SK-N-MC (cell line): ENCODE measurements at regions not wholly inside any gene's neighbourhood (a gene's known extent, or its start where the extent isn't known, plus 50 kb on each side); places are given as distances from the start of the nearest gene placed in this dataset.
"Not testable (repeated sequence)": the region's sequence is repeated elsewhere in the genome, so short reads cannot be mapped to it uniquely, and the experiment has no call there.

Experiments
- DNase-seq: peaks from one replicate; pipeline ENCODE4 v3.0.0-alpha.2; 2011; ENCODE audit warnings: low read depth, low spot score
- H3K27ac ChIP-seq: fragments of 200-600 bp; sonication (generic); 2 replicates; pipeline ENCODE4 v1.5.1; 2016; ENCODE audit warnings: mixed run types
- H3K36me3 ChIP-seq: fragments of 200-600 bp; sonication (generic); 2 replicates; pipeline ENCODE4 v1.6.1; 2017; ENCODE audit warnings: antibody characterized with exemption, low read length, mixed read lengths; ENCODE audit not compliant: insufficient read depth
- H3K4me3 ChIP-seq: fragments of 200-600 bp; sonication (generic); 2 replicates; pipeline ENCODE4 v1.5.1; 2016
- H3K9ac ChIP-seq: fragments of 200-600 bp; sonication (generic); 2 replicates; pipeline ENCODE4 v1.8.0; 2017; ENCODE audit warnings: mixed run types, mixed read lengths; ENCODE audit not compliant: insufficient read length
- H3K9me3 ChIP-seq: fragments of 200-600 bp; sonication (generic); 2 replicates; pipeline ENCODE4 v1.6.1; 2017; ENCODE audit warnings: low read depth, mild to moderate bottlenecking, antibody characterized with exemption, low read length, moderate library complexity, mixed read lengths
- EZH2 ChIP-seq: fragments of 200-600 bp; sonication (generic); IDR thresholded peaks from one replicate; pipeline ENCODE4 v1.6.1; 2017; ENCODE audit warnings: antibody characterized with exemption
- FOXP2 ChIP-seq: optimal IDR thresholded peaks from 2 replicates; pipeline ENCODE3; 2011; ENCODE audit warnings: mild to moderate bottlenecking, moderate library complexity; ENCODE audit not compliant: insufficient read depth; ENCODE audit errors: extremely low read length, control extremely low read depth
- POLR2AphosphoS5 ChIP-seq: IDR thresholded peaks from 2 replicates; pipeline ENCODE4 v1.6.1; 2012; ENCODE audit warnings: mild to moderate bottlenecking, low read depth, low read length, borderline replicate concordance

GRCh38 chr1:47491341-47491753, 53.5 kb downstream of the FOXD2 start:
- DNase-seq: no peak
- no peak for TF ChIP-seq POLR2AphosphoS5
- no peak for TF ChIP-seq EZH2
- TF ChIP-seq FOXP2: no peak
- Histone ChIP-seq H3K4me3 (no peak overlapping the region), H3K36me3 (no peaks in the 10 kb centered on the region), H3K9ac (no peak overlapping the region), H3K27ac (no peak overlapping the region), H3K9me3 (no peaks in the 10 kb centered on the region)

- TF ChIP-seq POLR2AphosphoS5 (no peak), FOXP2 (no peak), EZH2 (no peak)
- no peak overlapping the region for H3K4me3 ChIP-seq
- no peaks in the 10 kb centered on the region for H3K36me3 ChIP-seq
- no peak overlapping the region for H3K27ac ChIP-seq
- H3K9ac ChIP-seq: no peak overlapping the region
- no peaks in the 10 kb centered on the region for H3K9me3 ChIP-seq
- DNase-seq: no peak
Observed at GRCh38 chr1:47495176-47495713, 57.4 kb downstream of the FOXD2 start.

- Histone ChIP-seq H3K27ac (no peak overlapping the region), H3K4me3 (no peak overlapping the region), H3K9ac (no peak overlapping the region), H3K36me3 (no peaks in the 10 kb centered on the region), H3K9me3 (no peaks in the 10 kb centered on the region)
- no peak for DNase-seq
- no peak for TF ChIP-seq FOXP2
- TF ChIP-seq POLR2AphosphoS5: no peak
- no peak for TF ChIP-seq EZH2
Observed at GRCh38 chr1:47498551-47498950, 60.7 kb downstream of the FOXD2 start.

- no peak for DNase-seq
- Histone ChIP-seq H3K27ac (no peak overlapping the region), H3K9me3 (no peaks in the 10 kb centered on the region), H3K9ac (no peak overlapping the region), H3K4me3 (no peak overlapping the region), H3K36me3 (no peaks in the 10 kb centered on the region)
- TF ChIP-seq EZH2 (no peak), POLR2AphosphoS5 (no peak), FOXP2 (no peak)
Observed at GRCh38 chr1:47501069-47501468, 63.2 kb downstream of the FOXD2 start.

DNA sequence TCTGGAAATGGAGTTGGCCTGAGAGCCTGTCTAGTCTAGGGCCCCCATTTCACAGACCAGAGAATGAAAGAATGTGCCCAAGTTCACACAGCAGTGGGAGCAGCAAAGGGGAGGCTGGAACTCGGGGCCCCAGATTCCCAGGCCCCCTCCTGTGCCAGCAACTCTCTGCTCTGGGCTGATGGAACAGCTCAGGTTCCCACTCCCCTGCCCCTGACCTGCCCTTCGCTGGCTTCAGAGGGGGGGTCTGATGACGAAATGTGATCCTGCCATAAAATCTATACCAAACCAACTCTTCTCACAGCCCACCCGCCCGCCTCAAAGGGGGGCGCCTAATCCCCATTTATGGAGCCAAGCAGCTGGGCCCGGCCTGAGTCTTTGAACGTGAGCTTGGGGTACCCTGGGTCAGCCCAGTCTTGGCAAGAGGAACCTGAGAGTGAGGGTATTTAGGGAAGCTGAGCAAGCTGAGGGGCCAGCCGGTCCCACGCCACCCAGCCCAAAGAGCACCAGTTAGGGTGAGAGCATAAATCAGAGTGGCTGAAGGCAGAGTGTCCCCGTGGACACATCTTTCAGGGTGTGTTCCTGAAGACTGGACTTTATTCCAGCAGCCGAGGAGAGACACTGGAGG, 65.0 kb downstream of the FOXD2 start:
- no peak overlapping the region for H3K4me3 ChIP-seq
- TF ChIP-seq EZH2 (no peak), POLR2AphosphoS5 (no peak), FOXP2 (no peak)
- DNase-seq: no peak
- no peaks in the 10 kb centered on the region for H3K9me3 ChIP-seq
- no peak overlapping the region for H3K27ac ChIP-seq
- H3K36me3 ChIP-seq: no peaks in the 10 kb centered on the region
- no peak overlapping the region for H3K9ac ChIP-seq

- H3K9ac ChIP-seq, H3K36me3 ChIP-seq, H3K4me3 ChIP-seq, H3K27ac ChIP-seq, H3K9me3 ChIP-seq, DNase-seq: not testable (repeated sequence)
Observed at GRCh38 chr1:47504840-47505239, 67.0 kb downstream of the FOXD2 start.

DNA sequence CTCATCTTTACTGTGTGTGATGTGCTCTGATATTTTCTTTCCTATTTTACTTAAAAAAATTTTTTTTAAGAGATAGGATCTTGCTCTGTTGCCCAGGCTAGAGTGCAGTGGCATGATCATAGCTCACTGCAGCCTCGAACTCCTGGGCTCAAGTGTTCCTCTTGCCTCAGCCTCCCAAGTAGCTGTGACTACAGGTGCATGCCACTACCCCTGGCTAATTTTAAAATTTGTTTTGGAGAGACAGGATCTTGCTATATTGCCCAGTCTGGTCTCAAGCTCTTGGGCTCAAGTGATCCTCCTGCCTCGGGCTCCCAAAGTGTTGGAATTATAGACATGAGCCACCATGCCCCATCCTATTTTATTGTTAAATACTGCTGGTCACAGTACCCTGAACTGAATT, 67.4 kb downstream of the FOXD2 start:
- H3K27ac ChIP-seq: no peak overlapping the region
- H3K4me3 ChIP-seq: no peak overlapping the region

DNA sequence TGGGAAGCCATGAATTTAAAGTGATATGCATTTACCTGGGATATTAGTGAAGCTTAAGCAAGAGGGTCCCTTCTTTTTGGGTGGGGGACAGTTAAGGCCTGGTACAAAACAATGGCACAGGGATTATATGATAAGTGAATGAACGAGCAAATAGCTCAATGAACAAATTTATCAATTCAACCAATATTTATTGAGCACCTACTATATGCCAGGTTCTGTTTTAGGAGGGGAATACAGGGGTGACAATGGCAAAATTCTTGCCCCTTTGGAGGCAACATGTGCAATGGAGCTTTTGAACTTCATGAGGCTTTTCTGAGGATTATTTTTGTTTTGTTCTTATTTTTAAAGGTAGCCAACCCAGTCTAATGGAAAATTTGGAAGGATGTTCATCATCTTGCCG, 68.2 kb downstream of the FOXD2 start:
- Histone ChIP-seq H3K9ac (no peak overlapping the region), H3K4me3 (no peak overlapping the region), H3K27ac (no peak overlapping the region), H3K9me3 (no peaks in the 10 kb centered on the region), H3K36me3 (no peaks in the 10 kb centered on the region)
- no peak for TF ChIP-seq POLR2AphosphoS5
- no peak for TF ChIP-seq FOXP2
- TF ChIP-seq EZH2: no peak
- DNase-seq: no peak

More for the DNA sequence above, 67.4 kb downstream of the FOXD2 start:
- H3K36me3 ChIP-seq: no peaks in the 10 kb centered on the region
- TF ChIP-seq FOXP2 (no peak), EZH2 (no peak), POLR2AphosphoS5 (no peak)
- DNase-seq: no peak
- H3K9ac ChIP-seq: no peak overlapping the region
- H3K9me3 ChIP-seq: no peaks in the 10 kb centered on the region

GRCh38 chr1:47507144-47507543, 69.3 kb downstream of the FOXD2 start:
- Histone ChIP-seq H3K36me3 (no peaks in the 10 kb centered on the region), H3K4me3 (no peak overlapping the region), H3K9me3 (no peaks in the 10 kb centered on the region), H3K9ac (no peak overlapping the region), H3K27ac (no peak overlapping the region)
- DNase-seq: no peak
- TF ChIP-seq EZH2 (no peak), POLR2AphosphoS5 (no peak)
